ENCODE measurements at regions not wholly inside any gene's neighbourhood (a gene's known extent, or its start where the extent isn't known, plus 50 kb on each side); places are given as distances from the start of the nearest gene placed in this dataset.

DNA sequence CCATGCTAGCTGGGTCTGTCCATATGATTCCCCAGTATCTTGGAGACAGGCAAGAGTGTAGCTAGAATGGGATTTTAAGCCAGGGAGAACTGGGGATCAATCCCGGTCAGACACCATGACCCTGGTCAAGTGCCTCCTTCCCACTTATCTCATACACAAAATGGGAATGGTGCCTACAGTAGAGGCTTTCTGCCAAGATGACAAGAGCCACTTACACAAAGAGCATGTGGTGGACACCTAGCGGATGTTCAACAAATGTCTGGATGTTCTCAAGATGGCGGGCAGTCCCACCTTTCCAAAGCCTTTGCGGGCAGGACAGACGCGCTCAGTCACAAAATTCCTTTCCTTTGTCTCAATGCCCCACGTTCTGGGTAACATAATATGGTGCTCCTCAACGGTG is 57.3 kb downstream of the MAF start:
- TF ChIP-seq, protein P1, sequence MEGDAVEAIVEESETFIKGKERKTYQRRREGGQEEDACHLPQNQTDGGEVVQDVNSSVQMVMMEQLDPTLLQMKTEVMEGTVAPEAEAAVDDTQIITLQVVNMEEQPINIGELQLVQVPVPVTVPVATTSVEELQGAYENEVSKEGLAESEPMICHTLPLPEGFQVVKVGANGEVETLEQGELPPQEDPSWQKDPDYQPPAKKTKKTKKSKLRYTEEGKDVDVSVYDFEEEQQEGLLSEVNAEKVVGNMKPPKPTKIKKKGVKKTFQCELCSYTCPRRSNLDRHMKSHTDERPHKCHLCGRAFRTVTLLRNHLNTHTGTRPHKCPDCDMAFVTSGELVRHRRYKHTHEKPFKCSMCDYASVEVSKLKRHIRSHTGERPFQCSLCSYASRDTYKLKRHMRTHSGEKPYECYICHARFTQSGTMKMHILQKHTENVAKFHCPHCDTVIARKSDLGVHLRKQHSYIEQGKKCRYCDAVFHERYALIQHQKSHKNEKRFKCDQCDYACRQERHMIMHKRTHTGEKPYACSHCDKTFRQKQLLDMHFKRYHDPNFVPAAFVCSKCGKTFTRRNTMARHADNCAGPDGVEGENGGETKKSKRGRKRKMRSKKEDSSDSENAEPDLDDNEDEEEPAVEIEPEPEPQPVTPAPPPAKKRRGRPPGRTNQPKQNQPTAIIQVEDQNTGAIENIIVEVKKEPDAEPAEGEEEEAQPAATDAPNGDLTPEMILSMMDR (IDR thresholded peaks at IDR 0.05), result no peak
- Mint-ChIP-seq H3K36me3 (ENCODE audit: low read depth) (no peaks in the 10 kb centered on the region), H3K27ac (no peak overlapping the region), H3K27me3 (ENCODE audit: insufficient read depth) (peaks cover 1% of the 10 kb centered on the region; the same call in 1 of the 2 replicates), H3K4me1 (ENCODE audit: low read depth) (no peaks in the 10 kb centered on the region), H3K4me3 (no peak overlapping the region), H3K9me3 (peaks cover 30% of the 10 kb centered on the region)
- DNase-seq, result no peak

- TF ChIP-seq, protein P1 (IDR thresholded peaks at IDR 0.05), result no peak
- Mint-ChIP-seq H3K27ac (no peak overlapping the region), H3K27me3 (ENCODE audit: insufficient read depth) (peaks cover 1% of the 10 kb centered on the region; the same call in 1 of the 2 replicates), H3K4me3 (no peak overlapping the region), H3K4me1 (ENCODE audit: low read depth) (no peaks in the 10 kb centered on the region), H3K36me3 (ENCODE audit: low read depth) (no peaks in the 10 kb centered on the region), H3K9me3 (peaks cover 38% of the 10 kb centered on the region)
- DNase-seq, result no peak
Observed at GRCh38 chr16:79542237-79542774, 58.2 kb downstream of the MAF start.

DNA sequence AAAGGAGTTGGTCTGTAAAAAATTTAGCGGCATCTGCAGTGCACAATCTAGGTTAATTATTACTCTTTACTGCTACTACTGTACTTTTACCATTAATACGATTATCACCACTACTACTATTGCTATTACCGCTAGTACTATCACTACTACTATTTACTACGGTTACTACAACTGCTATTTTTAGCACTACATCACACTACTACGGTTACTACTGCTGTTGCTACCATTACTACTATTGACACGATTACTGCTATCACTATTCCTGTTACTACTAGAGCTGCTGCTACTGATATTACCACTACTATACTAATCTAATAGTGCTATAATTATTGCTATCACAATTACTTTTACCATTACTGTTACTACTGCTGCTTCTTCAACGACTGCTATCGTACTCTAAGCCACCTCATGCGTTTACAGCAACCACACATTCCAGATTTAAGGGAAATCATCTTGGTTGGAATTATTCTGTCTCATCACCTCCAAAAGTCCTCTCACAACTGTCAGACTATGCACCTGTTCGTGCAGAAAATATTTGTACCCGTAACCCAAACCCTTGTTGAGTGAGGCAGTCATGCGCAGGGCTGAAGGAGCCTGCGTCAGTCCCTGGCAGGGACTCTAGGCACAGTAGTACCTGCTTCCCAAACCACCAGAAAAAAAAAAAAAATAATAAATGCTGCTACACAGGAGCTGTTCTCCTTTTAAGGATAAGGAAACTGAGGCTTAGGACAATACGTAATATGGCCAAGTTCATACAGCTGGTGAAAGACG is 59.5 kb downstream of the MAF start:
- Mint-ChIP-seq H3K27ac (no peak overlapping the region), H3K4me1 (ENCODE audit: low read depth) (no peaks in the 10 kb centered on the region), H3K9me3 (peaks cover 38% of the 10 kb centered on the region), H3K4me3 (no peak overlapping the region), H3K27me3 (ENCODE audit: insufficient read depth) (peaks cover 1% of the 10 kb centered on the region; the same call in 1 of the 2 replicates), H3K36me3 (ENCODE audit: low read depth) (no peaks in the 10 kb centered on the region)
- no peak for DNase-seq
- TF ChIP-seq, protein P1 (IDR thresholded peaks at IDR 0.05), result no peak

DNA sequence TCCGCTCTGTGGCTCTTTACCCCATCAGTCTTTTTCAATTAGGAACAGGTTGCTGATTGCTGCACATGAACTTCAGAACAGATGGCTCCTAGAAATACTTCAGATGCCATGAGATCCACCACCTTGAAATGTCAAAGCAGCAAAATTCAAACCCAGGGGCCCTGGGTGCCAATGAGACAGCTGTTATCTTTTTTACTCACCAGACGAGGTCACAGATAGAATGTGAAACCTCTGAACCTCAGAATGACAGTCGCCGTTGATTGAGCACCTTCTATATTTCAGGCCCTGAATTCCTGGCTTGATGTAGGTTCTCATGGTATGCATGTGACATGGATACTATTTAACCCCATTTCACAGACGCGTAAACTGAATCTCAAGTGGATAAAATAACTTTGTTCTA is 63.0 kb downstream of the MAF start:
- no peaks in the 10 kb centered on the region for H3K4me1 Mint-ChIP-seq (ENCODE audit: low read depth)
- no peak for DNase-seq
- H3K27me3 Mint-ChIP-seq (ENCODE audit: insufficient read depth), result peaks cover 1% of the 10 kb centered on the region; the same call in 1 of the 2 replicates
- no peak overlapping the region for H3K4me3 Mint-ChIP-seq
- H3K27ac Mint-ChIP-seq, result no peak overlapping the region
- H3K9me3 Mint-ChIP-seq, result peaks cover 42% of the 10 kb centered on the region
- no peaks in the 10 kb centered on the region for H3K36me3 Mint-ChIP-seq (ENCODE audit: low read depth)
- TF ChIP-seq, protein P1 (IDR thresholded peaks at IDR 0.05), result no peak

DNA sequence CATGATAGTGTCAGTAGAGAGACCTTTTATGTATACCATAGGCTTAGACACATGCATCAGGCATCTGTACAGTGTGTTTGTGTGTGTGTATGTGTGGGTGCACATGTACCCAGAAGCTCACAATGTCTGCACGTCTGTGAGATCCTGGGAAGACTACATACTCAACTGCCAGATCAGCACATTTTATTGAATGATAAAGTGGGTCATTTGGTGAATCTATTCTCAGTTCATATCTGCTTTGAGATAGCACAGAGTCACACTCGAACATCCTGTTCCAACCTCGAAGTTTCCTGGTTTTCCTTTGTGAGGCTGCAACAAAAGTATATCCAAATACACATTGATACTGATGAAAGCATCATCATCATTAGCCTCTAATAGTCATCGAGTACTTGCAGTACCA is 63.6 kb downstream of the MAF start:
- Mint-ChIP-seq H3K4me3 (no peak overlapping the region), H3K27ac (no peak overlapping the region), H3K36me3 (ENCODE audit: low read depth) (no peaks in the 10 kb centered on the region), H3K27me3 (ENCODE audit: insufficient read depth) (peaks cover 1% of the 10 kb centered on the region; the same call in 1 of the 2 replicates), H3K9me3 (peaks cover 39% of the 10 kb centered on the region), H3K4me1 (ENCODE audit: low read depth) (no peaks in the 10 kb centered on the region)
- DNase-seq, result no peak
- TF ChIP-seq, protein P1 (IDR thresholded peaks at IDR 0.05), result no peak

All from HFFc6 (cell line).